Neural progenitor cell (in vitro differentiated cells): ENCODE measurements at regions not wholly inside any gene's neighbourhood (a gene's known extent, or its start where the extent isn't known, plus 50 kb on each side); places are given as distances from the start of the nearest gene placed in this dataset.

Experiments used
- EZH2 ChIP-seq: fragments of 200-600 bp; sonication (generic); IDR thresholded peaks from 2 replicates; pipeline ENCODE4 v1.6.1; 2017; ENCODE audit warnings: antibody characterized with exemption, mild to moderate bottlenecking, moderate library complexity
- TF ChIP-seq, protein P1 (sequence below): fragments of 200-600 bp; sonication (generic); IDR thresholded peaks from 2 replicates; pipeline ENCODE4 v1.5.1; 2017; ENCODE audit warnings: antibody characterized with exemption, mild to moderate bottlenecking

DNA sequence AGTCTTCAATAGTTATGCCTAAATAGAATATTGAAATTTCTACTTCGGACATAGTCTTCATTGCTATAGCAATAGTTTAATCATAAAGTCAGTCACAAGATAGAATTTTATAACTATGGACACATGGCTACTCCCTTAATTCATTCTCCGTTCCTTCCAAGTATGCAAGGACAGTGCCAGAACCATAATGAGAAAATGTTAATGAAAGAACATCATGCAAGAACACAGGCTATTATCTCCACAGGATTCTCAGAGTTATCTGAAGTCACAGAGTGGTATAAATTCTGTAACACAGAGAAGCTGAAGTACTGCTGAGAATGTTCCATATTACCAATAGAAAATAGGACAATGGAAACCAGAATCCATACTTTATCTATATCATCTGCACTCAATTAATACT is 826.2 kb downstream of the EPHA7 start:
- TF ChIP-seq, protein P1, sequence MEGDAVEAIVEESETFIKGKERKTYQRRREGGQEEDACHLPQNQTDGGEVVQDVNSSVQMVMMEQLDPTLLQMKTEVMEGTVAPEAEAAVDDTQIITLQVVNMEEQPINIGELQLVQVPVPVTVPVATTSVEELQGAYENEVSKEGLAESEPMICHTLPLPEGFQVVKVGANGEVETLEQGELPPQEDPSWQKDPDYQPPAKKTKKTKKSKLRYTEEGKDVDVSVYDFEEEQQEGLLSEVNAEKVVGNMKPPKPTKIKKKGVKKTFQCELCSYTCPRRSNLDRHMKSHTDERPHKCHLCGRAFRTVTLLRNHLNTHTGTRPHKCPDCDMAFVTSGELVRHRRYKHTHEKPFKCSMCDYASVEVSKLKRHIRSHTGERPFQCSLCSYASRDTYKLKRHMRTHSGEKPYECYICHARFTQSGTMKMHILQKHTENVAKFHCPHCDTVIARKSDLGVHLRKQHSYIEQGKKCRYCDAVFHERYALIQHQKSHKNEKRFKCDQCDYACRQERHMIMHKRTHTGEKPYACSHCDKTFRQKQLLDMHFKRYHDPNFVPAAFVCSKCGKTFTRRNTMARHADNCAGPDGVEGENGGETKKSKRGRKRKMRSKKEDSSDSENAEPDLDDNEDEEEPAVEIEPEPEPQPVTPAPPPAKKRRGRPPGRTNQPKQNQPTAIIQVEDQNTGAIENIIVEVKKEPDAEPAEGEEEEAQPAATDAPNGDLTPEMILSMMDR, result no peak
- TF ChIP-seq EZH2, result no peak
